ENCODE measurements at regions not wholly inside any gene's neighbourhood (a gene's known extent, or its start where the extent isn't known, plus 50 kb on each side); places are given as distances from the start of the nearest gene placed in this dataset.

- TF ChIP-seq CTCF (IDR thresholded peaks at IDR 0.05) (no peak), POLR2A (IDR thresholded peaks at IDR 0.05) (no peak)
Observed at GRCh38 chr1:238112952-238113621, 222.4 kb upstream of the ZP4 start.
